ENCODE measurements at regions not wholly inside any gene's neighbourhood (a gene's known extent, or its start where the extent isn't known, plus 50 kb on each side); places are given as distances from the start of the nearest gene placed in this dataset.

GRCh38 chr6:5871296-5871695, 135.4 kb downstream of the NRN1 start:
- no peak for TF ChIP-seq CTCF (IDR thresholded peaks at IDR 0.05)
- TF ChIP-seq REST (IDR thresholded peaks at IDR 0.05; ENCODE audit: insufficient read depth in 1 of 2, low read depth in 2 of 2, low read length in 1 of 2) = no peak
- TF ChIP-seq POLR2AphosphoS5 (IDR thresholded peaks at IDR 0.05; ENCODE audit: low read depth, low read length) = no peak

All from Panc1 (cell line).